DND-41 (cell line): ENCODE measurements at regions not wholly inside any gene's neighbourhood (a gene's known extent, or its start where the extent isn't known, plus 50 kb on each side); places are given as distances from the start of the nearest gene placed in this dataset.

Experiments
- ATAC-seq: fragments of 200-7000 bp; cut with Tn5 transposase; 3 replicates; pipeline ENCODE4 v1.9.1; 2021; ENCODE audit warnings: low read depth; ENCODE audit not compliant: insufficient read depth
- DNase-seq: peaks from one replicate; pipeline ENCODE4 v3.0.0-alpha.2; 2020
- H2AFZ ChIP-seq: 2 replicates; pipeline ENCODE4 v1.6.0; 2012; ENCODE audit warnings: low read depth, low read length
- H3K27ac ChIP-seq: 2 replicates; pipeline ENCODE4 v1.5.1; 2012; ENCODE audit warnings: low read length, inconsistent platforms
- H3K27me3 ChIP-seq: fragments of 200-600 bp; sonication (generic); 2 replicates; pipeline ENCODE4 v1.6.0; 2012; ENCODE audit warnings: low read length, mild to moderate bottlenecking, inconsistent platforms; ENCODE audit not compliant: insufficient read depth, poor library complexity
- H3K36me3 ChIP-seq: 2 replicates; pipeline ENCODE4 v1.5.1; 2012; ENCODE audit warnings: low read length, inconsistent platforms; ENCODE audit not compliant: insufficient read depth
- H3K4me1 ChIP-seq: 2 replicates; pipeline ENCODE4 v1.5.1; 2012; ENCODE audit warnings: mild to moderate bottlenecking, low read length; ENCODE audit not compliant: insufficient read depth
- H3K4me2 ChIP-seq: 2 replicates; pipeline ENCODE4 v1.6.0; 2012; ENCODE audit warnings: mild to moderate bottlenecking, moderate library complexity, low read length, inconsistent platforms; ENCODE audit not compliant: insufficient read depth
- H3K4me3 ChIP-seq, 2 experiments: fragments of 200-600 bp in 1 of 2; shearing (Covaris generic) in 1 of 2; 2 replicates each; pipeline ENCODE4 v1.5.1; 2012 to 2016; ENCODE audit warnings: inconsistent platforms in 2 of 2, low read length in 2 of 2, mild to moderate bottlenecking in 2 of 2, low read depth in 1 of 2, moderate library complexity in 1 of 2
- H3K79me2 ChIP-seq: 2 replicates; pipeline ENCODE4 v1.6.0; 2012; ENCODE audit warnings: low read length, inconsistent platforms; ENCODE audit not compliant: insufficient read depth
- H3K9ac ChIP-seq: 2 replicates; pipeline ENCODE4 v1.6.0; 2012; ENCODE audit warnings: low read depth, mild to moderate bottlenecking, inconsistent platforms, low read length, moderate library complexity
- H3K9me3 ChIP-seq: 2 replicates; pipeline ENCODE4 v1.5.1; 2012; ENCODE audit warnings: low read length, moderate library complexity, mild to moderate bottlenecking, inconsistent platforms; ENCODE audit not compliant: insufficient read depth, severe bottlenecking
- H4K20me1 ChIP-seq: 2 replicates; pipeline ENCODE4 v1.6.0; 2012; ENCODE audit warnings: low read length; ENCODE audit not compliant: insufficient read depth
- EZH2 ChIP-seq: IDR thresholded peaks from 3 replicates; pipeline ENCODE4 v1.6.1; 2012; ENCODE audit warnings: borderline replicate concordance, low read depth, mild to moderate bottlenecking, moderate library complexity, low read length, inconsistent platforms; ENCODE audit not compliant: severe bottlenecking
- TF ChIP-seq, protein P1 (sequence below): IDR thresholded peaks from 2 replicates; pipeline ENCODE4 v1.5.1; 2012; ENCODE audit warnings: borderline replicate concordance, low read length, moderate library complexity, mild to moderate bottlenecking; ENCODE audit not compliant: poor library complexity, severe bottlenecking; ENCODE audit errors: extremely low read depth

DNA sequence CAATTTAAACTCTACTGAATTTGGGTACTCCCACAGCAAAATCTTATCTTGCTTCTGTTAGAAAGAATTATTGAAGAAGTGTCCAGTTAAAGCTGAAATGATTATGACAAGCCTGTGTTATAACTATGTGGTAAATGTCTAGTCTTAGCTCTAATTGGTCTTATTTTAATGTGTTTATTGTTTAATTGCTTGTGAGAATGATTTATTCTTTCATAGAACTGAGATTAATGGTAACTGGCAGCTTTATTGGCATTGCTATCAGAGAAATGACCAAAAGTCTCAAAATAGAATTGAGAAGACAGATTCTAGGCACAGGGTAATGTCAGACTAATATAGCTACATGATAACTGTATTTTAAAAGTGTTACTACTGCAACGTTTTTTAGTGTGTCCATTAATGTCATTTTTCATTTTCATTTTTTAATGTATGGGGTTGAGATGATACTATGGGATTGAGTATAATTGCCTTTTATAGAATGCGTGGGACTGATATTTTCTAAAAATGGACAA lies 458.7 kb downstream of the AEBP2 start:
- DNase-seq: no peak
- no peak for ATAC-seq
- H2AFZ ChIP-seq: no peak overlapping the region
- H3K27me3 ChIP-seq: no peaks in the 10 kb centered on the region
- H3K27ac ChIP-seq: no peak overlapping the region
- no peaks in the 10 kb centered on the region for H3K79me2 ChIP-seq
- H3K36me3 ChIP-seq: no peaks in the 10 kb centered on the region
- no peak overlapping the region for H3K9ac ChIP-seq
- no peaks in the 10 kb centered on the region for H4K20me1 ChIP-seq
- no peak overlapping the region for H3K4me2 ChIP-seq
- no peaks in the 10 kb centered on the region for H3K4me1 ChIP-seq
- H3K4me3 ChIP-seq: no peak overlapping the region
- H3K9me3 ChIP-seq: no peaks in the 10 kb centered on the region
- TF ChIP-seq EZH2: no peak

DNA sequence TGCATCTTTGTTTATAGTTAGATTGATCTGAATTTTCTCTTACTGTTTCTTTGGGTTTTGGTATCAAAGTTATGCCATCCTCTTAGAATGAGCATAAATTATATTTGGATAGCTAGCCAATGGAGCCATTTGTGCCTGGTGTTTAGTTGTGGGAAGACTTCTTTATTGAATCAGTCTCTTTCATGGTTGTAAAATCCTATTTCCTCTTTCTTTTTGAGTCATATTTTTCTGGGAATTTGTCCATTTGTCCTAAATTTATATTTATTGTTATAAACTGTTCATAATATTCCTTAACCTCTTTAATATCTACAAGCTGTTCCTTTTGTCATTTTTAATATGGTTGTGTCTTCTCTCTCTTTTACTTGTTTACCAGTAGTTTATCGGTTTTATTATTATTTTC lies 462.5 kb downstream of the AEBP2 start:
- H3K79me2 ChIP-seq: no peaks in the 10 kb centered on the region
- H4K20me1 ChIP-seq: no peaks in the 10 kb centered on the region
- no peaks in the 10 kb centered on the region for H3K4me1 ChIP-seq
- H3K9me3 ChIP-seq: no peaks in the 10 kb centered on the region
- H3K4me2 ChIP-seq: no peak overlapping the region
- no peak for ATAC-seq
- no peak overlapping the region for H3K4me3 ChIP-seq
- TF ChIP-seq EZH2: no peak
- TF ChIP-seq, protein P1, sequence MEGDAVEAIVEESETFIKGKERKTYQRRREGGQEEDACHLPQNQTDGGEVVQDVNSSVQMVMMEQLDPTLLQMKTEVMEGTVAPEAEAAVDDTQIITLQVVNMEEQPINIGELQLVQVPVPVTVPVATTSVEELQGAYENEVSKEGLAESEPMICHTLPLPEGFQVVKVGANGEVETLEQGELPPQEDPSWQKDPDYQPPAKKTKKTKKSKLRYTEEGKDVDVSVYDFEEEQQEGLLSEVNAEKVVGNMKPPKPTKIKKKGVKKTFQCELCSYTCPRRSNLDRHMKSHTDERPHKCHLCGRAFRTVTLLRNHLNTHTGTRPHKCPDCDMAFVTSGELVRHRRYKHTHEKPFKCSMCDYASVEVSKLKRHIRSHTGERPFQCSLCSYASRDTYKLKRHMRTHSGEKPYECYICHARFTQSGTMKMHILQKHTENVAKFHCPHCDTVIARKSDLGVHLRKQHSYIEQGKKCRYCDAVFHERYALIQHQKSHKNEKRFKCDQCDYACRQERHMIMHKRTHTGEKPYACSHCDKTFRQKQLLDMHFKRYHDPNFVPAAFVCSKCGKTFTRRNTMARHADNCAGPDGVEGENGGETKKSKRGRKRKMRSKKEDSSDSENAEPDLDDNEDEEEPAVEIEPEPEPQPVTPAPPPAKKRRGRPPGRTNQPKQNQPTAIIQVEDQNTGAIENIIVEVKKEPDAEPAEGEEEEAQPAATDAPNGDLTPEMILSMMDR: no peak
- no peaks in the 10 kb centered on the region for H3K36me3 ChIP-seq
- H3K27me3 ChIP-seq: no peaks in the 10 kb centered on the region
- DNase-seq: no peak
- no peak overlapping the region for H3K9ac ChIP-seq
- H3K27ac ChIP-seq: no peak overlapping the region
- H2AFZ ChIP-seq: no peak overlapping the region

DNA sequence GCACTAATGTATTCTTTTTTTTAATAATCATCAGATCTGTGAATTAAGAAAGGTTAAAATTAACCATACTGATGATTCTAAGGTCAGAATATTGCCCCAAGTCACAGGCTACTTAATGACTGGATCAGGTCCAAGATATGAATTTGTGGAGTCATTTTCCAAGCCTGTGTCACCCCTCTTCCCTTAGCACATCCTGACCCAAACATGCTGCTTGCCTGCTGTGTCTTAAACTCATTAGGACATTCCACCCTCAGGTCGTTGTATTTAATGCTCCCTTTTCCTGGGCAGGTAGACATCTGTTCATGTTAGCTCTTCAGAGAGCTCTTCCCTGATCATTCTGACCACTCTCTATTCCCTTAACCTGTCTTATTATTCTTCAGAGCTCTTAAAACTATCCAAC lies 463.5 kb upstream of the PDE3A start:
- no peak for ATAC-seq
- TF ChIP-seq EZH2: no peak
- TF ChIP-seq, protein P1: no peak
- no peak overlapping the region for H3K4me2 ChIP-seq

DNA sequence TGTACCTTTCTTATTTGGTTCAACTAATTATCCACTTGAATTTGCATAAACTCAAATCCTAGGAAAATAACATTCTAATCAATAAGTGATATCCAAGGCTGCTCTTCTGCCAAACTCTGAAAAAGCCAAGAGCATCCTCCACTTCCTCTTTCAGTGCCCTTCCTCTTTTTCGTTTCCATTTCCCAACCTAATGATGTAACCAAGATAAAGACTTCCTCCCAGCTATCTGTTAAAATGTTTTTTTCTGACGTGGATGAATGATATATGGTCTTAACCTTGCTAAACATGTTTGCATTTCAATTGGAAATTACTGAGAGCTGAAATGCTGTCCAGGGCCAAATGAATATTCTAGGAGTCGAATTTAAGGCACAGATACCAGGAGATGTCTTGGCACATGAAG lies 459.5 kb upstream of the PDE3A start:
- ATAC-seq (no peak), DNase-seq (no peak)
- Histone ChIP-seq H3K4me1 (no peaks in the 10 kb centered on the region), H3K4me2 (no peak overlapping the region), H3K27ac (no peak overlapping the region), H3K9me3 (no peaks in the 10 kb centered on the region), H2AFZ (no peak overlapping the region), H3K36me3 (no peaks in the 10 kb centered on the region), H3K9ac (no peak overlapping the region), H4K20me1 (no peaks in the 10 kb centered on the region), H3K79me2 (no peaks in the 10 kb centered on the region), H3K4me3 (no peak overlapping the region), H3K27me3 (no peaks in the 10 kb centered on the region)
- TF ChIP-seq, protein P1: no peak
- TF ChIP-seq EZH2: no peak

More for the DNA sequence above, 463.5 kb upstream of the PDE3A start:
- H4K20me1 ChIP-seq: no peaks in the 10 kb centered on the region
- no peaks in the 10 kb centered on the region for H3K79me2 ChIP-seq
- no peak for DNase-seq
- no peak overlapping the region for H2AFZ ChIP-seq
- H3K27me3 ChIP-seq: no peaks in the 10 kb centered on the region
- H3K36me3 ChIP-seq: no peaks in the 10 kb centered on the region
- H3K27ac ChIP-seq: no peak overlapping the region
- H3K9ac ChIP-seq: no peak overlapping the region
- H3K4me3 ChIP-seq: no peak overlapping the region
- H3K9me3 ChIP-seq: no peaks in the 10 kb centered on the region
- H3K4me1 ChIP-seq: no peaks in the 10 kb centered on the region
